COLO829 (cell line): ENCODE measurements at regions not wholly inside any gene's neighbourhood (a gene's known extent, or its start where the extent isn't known, plus 50 kb on each side); places are given as distances from the start of the nearest gene placed in this dataset.
"Not testable (repeated sequence)": the region's sequence is repeated elsewhere in the genome, so short reads cannot be mapped to it uniquely, and the experiment has no call there.

Experiments
- DNase-seq: peaks from one replicate; pipeline ENCODE4 v3.0.0; 2012; ENCODE audit warnings: low spot score

DNA sequence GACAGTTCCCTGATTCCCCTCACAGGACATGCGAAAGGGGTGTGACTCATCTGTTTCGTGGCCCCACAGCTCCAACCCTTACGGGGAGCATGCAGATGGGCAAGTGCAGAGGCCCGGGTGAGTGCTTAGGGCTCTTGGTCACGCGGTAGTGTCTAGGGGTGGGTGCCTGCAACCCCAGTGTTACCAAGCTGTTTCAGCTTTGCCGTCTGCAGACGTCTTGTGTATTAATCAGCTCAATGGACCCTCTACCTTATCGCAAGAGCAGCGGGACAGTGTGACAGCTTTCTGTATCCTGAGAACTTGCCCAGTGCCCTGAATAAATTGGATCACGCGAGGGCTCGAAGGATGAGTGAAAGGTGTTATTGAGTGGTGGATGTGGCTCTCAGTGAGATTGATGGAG lies 816.4 kb upstream of the ANO3 start:
- DNase-seq: no peak

DNA sequence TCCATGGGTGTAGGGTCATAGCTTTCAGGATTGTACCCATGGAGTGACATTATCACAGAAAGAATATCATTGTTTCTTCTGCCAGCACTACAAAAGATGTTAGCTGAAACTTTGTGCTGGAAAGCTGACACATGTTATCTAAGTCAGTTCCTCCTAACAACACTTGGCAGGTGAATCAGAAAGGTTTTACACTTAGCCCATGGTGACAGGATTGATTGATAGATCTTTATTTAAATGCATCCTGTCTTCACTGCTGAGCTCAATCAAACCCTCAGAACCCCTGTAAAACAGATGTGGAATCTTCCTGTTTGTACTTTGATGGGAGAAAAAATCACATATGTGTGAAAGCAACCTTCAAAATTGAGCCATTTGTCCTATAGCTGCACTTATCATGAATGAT lies 811.5 kb upstream of the ANO3 start:
- DNase-seq: no peak

DNA sequence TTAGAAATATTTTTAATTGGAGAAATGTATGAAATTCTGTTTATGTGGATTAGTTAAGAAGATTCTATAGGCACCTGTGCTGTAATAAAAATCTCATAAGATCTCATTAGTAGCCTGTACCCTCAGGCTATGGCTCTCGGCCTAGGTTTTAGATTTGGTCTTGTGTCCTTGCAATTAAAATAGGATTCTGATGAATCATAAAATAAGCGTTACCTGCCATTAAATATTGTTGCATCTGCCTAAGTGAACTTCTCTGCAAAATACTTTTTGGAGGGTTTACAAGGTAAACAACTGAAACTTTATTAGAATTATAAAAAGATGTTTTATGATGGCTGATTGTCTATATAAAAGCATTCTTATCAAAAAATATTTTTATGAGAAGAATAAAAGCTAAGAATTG lies 804.1 kb upstream of the ANO3 start:
- no peak for DNase-seq

DNA sequence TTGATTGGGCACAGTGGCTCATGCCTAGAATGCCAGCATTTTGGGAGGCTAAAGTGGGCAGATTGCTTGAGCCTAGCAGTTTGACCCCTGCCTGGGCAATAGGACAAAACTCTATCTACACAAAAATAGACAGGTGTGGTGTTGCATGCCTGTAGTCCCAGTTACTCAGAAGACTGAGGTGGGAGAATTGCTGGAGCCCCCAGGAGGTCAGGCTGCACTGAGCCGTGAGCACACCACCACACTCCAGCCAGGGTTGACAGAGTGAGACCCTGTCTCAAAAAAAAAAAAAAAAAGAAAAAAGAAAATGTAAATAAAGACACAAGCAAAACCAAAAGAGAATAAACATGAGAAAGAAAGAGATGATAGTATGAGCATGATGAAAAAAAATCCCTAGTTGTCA lies 802.4 kb upstream of the ANO3 start:
- DNase-seq: no peak

DNA sequence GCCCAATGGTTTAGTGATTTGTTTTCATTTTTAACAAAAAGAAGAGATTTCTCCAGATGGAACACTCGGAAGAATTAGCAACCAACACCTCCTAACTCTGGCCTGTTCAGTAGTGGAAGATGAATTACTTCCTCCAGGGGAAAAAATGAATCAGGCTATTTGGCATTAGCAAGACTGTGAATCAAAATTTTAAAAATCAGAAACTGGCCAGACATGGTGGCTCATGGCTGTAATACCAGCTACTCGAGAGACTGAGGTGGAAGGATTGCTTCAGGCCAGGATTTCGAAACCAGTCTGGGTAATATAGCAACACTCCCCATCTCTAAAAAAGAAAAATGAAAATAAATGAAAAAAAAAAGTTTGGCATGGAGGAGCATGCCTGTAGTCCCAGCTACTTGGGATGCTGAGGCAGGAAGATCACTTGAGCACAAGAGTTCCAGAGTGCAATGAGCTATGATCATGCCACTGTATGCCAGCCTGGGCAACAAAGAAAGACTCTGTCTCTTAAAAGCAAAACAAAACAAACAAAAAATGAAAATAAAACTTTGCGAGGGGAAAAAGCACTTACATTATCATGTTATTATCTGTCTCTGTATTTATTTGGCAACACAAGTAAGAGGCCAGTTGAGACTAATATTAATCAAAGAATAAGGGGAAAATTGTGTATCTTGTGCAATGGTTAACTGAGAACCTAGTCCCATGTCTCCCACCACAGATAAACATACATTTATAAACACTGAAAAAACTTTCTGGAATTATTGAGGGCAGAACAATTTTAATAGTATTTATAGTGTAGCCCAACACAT lies 796.3 kb upstream of the ANO3 start:
- DNase-seq: no peak

DNA sequence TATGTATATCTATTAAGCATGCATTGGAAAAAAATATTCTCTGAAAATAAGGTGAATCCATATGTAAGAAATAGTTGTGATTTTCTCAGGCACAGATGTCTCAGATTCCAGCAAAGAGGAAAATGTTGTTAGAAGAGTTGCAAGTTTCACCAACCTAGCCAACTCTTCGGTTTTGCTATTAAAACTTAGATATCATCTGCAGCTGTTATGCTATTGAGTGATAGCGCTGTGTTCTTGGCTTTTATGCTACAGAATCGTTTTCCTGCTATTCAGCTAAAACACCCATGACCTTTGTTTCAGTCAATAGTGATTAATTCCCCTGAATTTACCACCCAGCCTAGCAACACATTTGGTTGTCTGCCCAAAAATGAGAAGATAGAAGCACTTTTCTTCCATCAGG lies 795.6 kb upstream of the ANO3 start:
- no peak for DNase-seq

DNA sequence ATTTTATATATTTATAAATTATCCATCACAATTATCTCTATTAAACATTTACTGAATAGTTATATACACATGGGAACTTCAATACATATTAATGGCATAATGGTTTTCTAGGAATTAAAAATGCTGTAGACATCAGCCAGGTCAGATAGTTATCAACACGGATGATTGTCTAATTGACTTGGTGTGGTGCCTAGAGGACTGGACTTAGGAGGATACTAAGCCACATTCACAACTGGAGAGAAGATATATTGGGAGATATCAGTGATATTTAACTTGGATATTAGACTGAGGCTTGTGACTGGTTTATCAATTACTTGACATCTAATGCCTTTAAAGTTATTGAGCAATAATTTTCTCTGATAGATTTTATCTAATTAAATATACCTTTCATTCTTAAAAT lies 794.5 kb upstream of the ANO3 start:
- no peak for DNase-seq

DNA sequence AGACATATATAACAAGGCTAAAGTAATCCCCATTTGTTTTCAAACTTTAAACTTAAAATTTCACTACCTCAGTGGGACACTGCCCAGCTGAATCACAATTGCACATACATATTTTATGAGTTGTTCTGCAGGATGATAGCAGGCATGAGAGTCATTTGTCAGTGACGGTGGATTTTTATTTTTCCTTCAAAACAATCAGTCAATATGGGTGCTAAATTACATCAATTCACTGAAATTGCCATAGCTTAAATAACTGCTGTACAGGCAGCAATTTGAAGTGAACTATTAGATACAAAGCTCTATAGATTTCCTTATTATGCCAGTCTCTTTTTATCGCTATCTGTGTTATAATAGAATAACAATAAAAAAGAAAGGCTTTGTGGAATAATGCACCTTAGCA lies 784.6 kb upstream of the ANO3 start:
- DNase-seq: no peak

DNA sequence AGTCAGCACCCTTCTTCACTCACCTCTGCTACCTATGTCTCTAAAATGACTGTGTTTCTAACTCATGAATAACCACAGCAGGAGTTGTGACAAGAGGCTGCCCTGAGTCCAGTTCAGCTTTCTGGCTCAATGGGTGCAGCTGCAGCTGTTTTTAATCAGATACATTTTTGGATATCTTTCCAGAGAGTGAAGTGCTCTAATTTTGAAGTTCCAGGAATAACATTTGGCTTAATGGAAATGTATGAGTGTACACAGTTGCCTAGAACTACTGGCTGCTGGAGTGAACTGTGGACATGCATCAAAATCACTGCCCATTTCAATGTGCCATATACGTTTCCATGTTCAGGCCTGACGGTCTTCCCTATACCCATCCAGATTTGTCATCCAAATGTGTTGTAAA lies 769.5 kb upstream of the ANO3 start:
- no peak for DNase-seq

DNA sequence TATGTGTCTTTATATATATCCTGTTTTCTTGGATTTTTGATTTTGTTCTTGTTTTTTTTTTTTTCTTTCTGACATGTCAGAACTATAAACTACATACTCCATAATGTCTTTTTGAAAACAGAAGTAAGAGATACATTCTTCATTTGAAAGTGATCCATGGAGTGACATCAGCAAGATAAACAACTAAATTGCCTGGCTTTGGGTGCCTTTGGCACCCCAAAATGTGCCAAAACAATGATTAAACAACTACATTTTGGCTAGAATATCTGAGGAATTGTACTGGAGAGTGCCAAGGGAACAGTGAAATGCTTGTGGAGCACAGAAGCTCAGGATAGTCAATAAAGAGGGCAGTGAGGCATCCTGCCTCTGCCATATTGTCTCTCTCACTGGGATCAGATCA lies 766.1 kb upstream of the ANO3 start:
- DNase-seq: no peak

DNA sequence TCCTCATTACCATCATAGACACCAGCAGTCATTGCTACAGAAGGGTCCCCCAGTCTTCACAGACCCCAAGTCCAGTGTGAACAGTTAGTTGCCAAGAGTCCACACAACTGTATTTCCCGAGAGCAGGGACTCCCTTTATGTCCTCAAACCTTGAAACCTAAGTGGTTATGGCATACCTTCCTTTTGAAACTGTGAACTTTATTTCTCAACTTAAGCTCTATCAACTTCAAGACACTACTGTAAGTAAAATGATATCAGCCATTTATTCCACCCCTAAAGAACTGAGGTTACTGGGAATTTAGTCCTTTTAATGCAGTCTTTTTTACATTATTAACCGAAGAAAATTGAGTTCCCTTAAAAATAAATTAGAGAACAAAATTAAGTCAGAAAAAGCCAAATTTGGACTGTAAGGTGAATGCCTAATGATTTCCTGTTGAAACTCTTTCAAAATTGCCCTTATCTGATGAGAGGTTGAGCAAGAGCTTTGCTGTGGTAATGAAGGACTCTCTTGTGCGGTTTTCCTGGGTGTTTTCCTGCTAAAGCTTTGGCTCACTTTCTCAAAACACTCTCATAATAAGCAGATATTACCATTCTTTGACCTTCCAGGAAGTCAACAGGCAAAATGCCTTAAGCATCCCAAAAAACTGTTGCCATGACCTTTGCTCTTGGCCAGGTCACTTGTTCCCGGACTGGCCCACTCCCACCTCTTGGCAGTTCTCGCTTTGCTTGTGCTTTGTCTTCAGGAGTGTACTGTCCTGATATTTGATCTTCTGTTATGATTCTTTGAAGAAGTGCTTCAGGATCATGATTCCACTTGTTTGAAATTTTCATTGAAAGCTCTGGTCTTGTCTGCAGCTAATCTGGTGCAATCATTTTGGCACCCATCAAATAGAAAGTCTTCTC lies 765.4 kb upstream of the ANO3 start:
- peak; percentile 2 for DNase-seq

DNA sequence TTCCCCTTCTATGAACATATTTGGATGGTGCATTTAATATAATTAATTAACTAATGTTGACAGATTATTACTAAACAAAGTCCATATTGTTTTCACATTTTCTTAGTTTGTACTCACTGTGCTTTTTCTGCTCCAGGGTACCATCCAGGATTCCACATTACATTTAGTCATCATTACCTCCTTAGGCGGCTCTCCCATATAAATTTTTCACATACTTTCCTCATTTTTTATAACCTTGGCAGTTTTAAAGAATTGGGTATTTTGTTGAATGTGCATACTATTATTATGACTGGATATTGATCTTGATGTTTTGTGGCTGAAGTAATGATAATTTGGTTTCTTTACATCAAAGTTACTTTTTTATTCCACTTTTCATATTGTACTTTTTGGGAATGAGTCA lies 755.6 kb upstream of the ANO3 start:
- peak; percentile 4 for DNase-seq

DNA sequence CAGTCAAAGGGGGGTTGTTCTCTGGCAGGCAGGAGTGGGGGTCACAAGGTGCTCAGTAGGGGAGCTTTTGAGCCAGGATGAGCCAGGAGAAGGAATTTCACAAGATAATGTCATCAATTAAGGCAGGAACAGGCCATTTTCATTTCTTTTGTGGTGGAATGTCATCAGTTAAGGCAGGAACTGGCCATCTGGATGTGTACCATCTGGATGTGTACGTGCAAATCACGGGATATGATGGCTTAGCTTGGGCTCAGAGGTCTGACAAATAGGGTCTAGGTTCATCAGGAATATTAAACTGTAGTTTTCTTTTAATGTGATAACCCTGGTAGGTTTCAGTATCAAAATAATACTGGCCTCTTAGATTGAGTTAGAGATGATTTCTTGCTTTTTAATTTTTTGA lies 752.4 kb upstream of the ANO3 start:
- DNase-seq: not testable (repeated sequence)

DNA sequence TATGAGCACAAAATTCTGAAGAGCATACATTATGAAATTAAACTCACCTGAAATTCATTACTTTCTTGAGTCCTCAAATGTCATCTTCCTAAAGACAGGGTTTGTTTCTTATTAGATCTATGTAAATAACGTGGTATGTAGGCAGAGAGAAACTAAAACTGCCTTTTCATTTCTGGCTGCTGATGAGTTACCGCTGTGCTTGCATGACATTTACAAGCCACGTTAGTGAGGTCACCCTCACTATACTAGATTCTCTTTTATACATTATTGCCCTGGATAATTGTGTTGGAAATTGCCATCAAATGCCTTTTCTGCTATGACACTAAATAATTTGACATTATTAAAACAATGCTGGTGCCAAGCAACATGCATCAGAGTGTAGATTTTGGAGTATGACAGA lies 748.3 kb upstream of the ANO3 start:
- DNase-seq: peak; percentile 1

DNA sequence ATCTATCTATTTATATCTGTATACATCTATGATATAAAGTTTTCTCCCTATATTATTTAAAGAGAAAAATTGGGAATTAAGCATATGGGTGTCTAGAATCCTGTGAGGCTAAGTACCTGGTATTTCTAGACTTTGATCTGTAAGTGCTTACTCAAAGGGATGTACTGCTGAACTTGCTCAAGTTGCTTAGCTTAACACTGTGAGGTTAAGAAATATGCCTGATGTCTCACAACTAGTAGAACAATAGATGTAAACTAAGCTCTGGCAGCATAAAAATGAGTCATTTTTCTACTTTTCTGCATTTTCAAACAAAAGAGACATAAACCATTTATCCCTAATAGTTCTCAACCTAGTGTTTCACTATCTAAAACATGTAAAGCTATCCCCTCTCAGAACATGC lies 744.4 kb upstream of the ANO3 start:
- no peak for DNase-seq

DNA sequence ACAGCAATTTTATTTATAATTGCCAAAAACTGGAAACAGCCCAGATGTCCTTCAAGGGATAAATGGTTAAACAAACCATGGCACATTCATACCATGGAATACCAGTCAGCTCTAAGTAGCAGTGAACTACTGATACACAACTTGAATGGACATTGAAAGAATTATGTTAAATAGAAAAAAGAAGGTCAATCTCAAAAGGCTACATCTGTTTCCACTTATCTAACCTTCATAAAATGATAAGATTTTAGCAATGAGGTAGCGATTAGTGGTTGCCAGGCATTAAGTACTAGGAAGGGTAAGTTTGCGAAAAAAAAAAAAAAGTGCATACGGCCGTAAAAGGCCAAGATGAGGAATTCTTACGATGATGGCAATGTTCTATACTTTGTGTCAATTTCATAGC lies 738.7 kb upstream of the ANO3 start:
- no peak for DNase-seq

DNA sequence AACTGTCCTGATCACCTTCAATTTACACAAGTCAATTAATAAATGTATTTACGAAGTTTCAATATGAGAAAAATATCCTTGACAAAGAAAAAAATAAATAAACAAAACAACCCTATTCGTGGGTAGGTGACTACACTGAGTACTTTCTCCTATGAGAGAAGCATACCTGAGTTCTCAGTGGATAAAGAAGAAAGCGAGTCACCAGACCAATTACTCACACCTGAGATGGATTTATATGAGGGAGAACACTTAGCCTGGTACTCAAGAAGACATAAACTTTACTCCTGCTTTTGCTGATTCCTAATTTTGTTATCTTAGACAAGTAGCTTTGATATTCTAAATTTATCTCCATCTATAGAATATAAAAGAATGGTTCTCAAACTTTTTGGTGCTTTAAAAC lies 735.2 kb upstream of the ANO3 start:
- DNase-seq: no peak

DNA sequence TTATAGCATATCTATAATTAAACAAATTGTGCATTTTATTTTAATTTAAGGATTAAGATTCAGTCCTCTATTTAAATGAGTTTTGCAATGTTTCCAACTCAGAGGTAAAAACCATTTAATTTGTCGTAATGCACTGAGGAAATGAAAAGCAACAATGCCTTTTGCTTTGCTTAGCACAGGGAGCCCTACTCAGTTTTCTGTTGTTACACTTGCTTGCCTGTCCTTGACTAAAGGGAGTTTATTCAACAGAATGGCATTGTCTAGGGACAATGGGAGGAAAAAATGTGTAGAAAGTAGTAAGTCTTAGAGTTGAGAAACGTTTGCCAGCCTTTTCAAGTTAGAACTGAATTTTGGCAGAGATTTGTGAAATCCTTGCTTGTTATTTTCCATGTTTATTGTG lies 734.2 kb upstream of the ANO3 start:
- no peak for DNase-seq

DNA sequence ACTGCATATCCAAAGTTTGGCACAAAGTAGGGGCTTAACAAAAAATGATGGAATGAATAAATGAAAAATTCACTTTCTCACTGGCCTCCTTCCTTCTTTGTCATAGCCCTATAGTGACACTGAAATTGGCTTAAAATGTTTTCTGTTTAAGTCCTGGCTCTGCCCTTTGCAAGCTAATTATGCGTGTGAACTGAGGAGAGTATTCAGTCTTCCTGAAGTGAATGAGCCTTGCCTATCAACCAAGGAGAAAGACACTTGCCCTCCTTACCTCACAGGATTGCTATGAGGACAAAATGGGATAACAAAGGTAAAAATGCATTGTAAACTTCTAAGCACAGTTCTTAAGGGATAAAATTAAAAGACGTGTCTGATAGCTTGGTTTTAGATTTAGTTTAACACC lies 729.8 kb upstream of the ANO3 start:
- DNase-seq: no peak

DNA sequence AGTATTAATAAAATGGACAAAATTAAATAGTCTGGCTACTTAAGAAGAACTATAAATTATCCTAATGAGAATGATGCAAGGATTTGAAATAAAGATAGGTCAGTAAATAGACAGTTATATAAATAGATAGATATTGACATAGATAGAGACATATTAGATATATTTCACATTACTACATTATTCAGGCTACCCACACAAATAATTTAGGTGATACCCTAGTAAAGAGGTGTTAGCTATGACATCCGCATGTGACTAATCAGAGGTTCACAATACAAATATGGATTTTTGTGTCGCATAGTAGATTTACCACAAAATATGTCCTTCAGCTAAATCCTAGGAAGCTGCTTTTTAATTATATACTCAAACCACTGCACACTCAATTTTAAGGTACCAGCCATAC lies 729.0 kb upstream of the ANO3 start:
- no peak for DNase-seq

DNA sequence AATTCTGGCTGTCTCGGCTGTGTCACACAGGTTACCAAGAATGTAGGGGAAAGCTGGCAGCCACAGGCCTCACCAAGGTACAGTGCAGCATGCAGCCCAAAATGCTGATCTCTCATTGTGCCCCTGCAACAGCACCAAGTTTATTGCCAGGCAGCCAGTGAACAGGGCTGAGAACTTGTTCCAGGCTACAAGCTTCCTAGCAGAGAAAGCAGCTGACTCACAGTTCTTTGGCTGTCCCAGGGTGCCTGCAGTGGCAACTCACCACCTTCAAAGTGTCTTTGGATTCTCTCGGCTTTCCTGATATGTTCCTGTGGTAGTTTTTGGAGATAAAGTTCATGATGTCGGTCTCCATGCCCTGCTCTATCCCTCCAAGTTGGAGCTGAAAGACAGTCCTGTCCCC lies 719.1 kb upstream of the ANO3 start:
- no peak for DNase-seq

DNA sequence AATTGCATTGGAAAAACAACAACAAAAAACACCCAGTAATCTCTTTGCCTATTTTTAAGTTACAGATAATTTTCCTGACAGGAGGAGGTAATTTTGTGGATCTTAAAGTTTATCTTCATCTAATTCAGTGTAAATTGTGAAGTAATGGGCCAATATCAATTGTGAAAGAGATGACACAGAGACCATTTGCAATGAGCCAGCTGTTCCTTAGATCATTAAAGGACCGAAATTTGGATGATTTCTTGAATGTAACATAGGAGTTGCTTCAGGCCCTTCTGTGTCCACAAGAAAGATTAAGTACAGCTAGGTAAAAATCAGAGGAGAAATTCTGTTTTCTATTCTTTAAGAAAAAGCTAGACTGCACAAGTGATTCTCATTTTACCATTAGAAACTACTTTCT lies 718.5 kb upstream of the ANO3 start:
- no peak for DNase-seq

DNA sequence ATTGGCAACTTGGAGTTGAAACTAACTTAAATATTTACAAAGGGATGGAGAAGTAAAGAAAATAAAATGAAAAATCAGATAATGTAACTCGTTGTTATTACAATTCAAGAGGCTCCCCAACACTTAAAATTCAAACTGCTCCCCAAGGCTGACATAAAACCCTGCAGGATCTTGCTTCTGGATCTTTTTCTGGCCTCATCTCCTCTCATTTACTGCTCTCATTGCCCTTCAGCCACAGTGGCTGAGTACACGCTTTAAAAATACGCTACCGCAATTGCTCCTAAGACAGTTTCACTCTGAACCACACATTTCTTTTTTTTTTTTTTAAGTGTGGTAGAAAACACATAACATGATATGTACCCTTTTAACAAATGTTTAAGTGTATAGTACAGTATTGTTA lies 718.1 kb upstream of the ANO3 start:
- DNase-seq: no peak

DNA sequence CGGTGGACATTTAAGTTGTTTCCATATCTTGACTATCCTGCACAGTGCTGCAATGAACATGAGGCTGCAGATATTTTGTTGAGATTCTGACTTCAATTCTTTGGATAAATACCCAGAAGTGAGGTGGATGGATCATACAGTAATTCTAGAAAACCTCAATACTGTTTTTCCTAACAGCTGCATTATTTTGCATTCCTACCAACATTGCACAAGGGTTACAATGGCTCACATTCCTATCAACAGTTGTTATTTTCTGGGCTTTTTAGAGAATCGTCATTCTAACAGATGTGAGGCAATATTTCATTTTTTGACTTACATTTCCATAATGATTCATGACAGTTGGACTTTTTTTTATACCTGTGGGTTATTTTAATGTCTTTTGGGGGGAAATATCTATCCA lies 716.9 kb upstream of the ANO3 start:
- DNase-seq: no peak
